T-helper 17 cell (primary cell): ENCODE measurements at regions not wholly inside any gene's neighbourhood (a gene's known extent, or its start where the extent isn't known, plus 50 kb on each side); places are given as distances from the start of the nearest gene placed in this dataset.

Experiments
- ATAC-seq: fragments of 150-1000 bp; cut with Tn5 transposase; 2 replicates; pipeline ENCODE4 v1.10.0; 2021; ENCODE audit warnings: mild to moderate bottlenecking, moderate library complexity
- DNase-seq, 3 donors: peaks; one replicate each; pipeline versions ENCODE4 v3.0.0 to v3.0.0-alpha.2; 2020 to 2021
- H3K9me3 ChIP-seq: one replicate; pipeline ENCODE4 v1.7.0; 2013; ENCODE audit warnings: low read length, mild to moderate bottlenecking; ENCODE audit not compliant: control insufficient read depth, poor library complexity, severe bottlenecking
- H3K27ac Mint-ChIP-seq: one replicate; pipeline ENCODE4 v1.8.0; 2022; ENCODE audit warnings: mild to moderate bottlenecking, moderate library complexity, mixed read lengths
- H3K27me3 Mint-ChIP-seq: one replicate; pipeline ENCODE4 v1.8.0; 2022; ENCODE audit warnings: mixed read lengths
- H3K36me3 Mint-ChIP-seq: one replicate; pipeline ENCODE4 v1.8.0; 2022; ENCODE audit warnings: low read depth, mixed read lengths
- H3K4me1 Mint-ChIP-seq: one replicate; pipeline ENCODE4 v1.8.0; 2022; ENCODE audit warnings: mild to moderate bottlenecking, mixed read lengths
- H3K4me3 Mint-ChIP-seq: one replicate; pipeline ENCODE4 v1.8.0; 2022; ENCODE audit warnings: mild to moderate bottlenecking, moderate library complexity, mixed read lengths

DNA sequence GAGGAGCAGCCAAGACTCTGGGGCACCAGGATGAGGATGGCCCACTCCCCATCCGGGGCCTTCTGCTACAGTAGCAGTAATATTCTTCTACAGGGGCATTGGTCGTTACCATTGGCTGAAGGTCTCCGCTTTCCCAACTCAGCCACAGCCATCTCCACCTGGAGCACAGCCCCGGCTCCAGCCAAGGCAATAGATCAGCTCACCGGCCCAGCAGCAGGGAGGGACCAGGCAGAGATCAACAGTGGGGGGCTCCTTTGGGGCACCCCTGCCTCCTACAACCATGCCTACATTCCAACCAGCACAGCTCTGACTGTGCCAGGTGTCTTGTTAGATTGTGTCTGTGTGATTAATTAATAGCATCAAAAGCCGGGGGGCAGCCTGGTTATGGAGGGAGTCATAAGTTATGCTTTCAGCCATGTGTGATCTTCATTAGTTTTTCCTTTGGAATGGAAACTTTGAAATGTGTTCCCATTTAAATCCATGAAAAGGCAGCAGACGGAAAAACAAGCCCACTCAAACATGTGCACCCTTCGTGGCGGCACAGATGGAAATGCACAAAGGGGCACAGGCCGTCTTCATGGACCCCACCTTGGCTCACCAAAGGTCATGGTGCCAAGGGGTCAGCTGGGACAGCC is 68.6 kb upstream of the BZW1 start:
- no peak for ATAC-seq
- no peak for DNase-seq
- no peak overlapping the region for H3K27ac Mint-ChIP-seq
- H3K36me3 Mint-ChIP-seq: no peaks in the 10 kb centered on the region
- no peaks in the 10 kb centered on the region for H3K9me3 ChIP-seq
- H3K4me1 Mint-ChIP-seq: no peaks in the 10 kb centered on the region
- peaks cover 15% of the 10 kb centered on the region for H3K27me3 Mint-ChIP-seq
- H3K4me3 Mint-ChIP-seq: no peak overlapping the region

DNA sequence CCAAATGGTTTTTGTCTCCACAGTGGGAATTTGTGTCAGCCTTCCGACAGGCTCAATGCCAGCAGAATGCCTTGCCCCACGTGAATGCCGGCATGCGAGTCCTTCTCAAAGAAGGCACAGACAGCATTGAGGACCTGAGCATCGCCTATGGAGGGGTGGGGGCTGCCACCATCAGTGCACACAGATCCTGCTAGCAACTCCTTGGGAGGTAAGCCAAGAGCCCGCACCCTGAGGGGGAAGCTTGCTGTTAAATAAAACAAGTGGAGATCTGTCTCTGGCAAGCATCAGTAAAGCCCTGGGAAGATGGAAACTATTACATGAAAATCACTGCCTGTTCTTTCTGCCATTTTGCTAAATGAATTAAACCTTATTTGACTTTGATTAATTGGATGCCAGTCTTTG is 67.5 kb upstream of the BZW1 start:
- ATAC-seq: no peak

DNA sequence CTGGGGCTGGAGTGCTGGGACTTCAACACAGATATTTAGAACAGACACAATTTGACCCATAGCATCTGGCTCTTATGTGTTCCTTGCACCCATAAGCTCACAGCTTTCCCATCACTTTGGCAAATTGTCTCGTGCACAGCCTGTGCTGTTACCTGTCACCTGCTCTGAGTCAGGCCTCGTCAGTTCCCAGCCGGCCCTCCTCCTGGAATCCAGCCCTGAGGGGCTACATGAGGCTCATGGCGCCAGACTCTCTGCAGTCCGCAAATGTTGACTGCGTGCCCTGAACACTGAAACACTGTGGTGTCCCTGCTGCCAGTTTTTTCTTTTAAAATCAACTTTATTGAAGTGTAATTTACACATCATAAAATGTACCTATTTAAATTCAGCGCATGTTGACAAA is 65.4 kb upstream of the BZW1 start:
- no peak for DNase-seq
- Mint-ChIP-seq H3K27me3 (peaks cover 24% of the 10 kb centered on the region), H3K27ac (no peak overlapping the region), H3K36me3 (no peaks in the 10 kb centered on the region), H3K4me1 (no peaks in the 10 kb centered on the region), H3K4me3 (no peak overlapping the region)
- no peaks in the 10 kb centered on the region for H3K9me3 ChIP-seq
- ATAC-seq: no peak

More for the DNA sequence above, 67.5 kb upstream of the BZW1 start:
- H3K27me3 Mint-ChIP-seq: peaks cover 24% of the 10 kb centered on the region
- no peaks in the 10 kb centered on the region for H3K9me3 ChIP-seq
- H3K36me3 Mint-ChIP-seq: no peaks in the 10 kb centered on the region
- no peak for DNase-seq
- H3K27ac Mint-ChIP-seq: no peak overlapping the region
- H3K4me3 Mint-ChIP-seq: no peak overlapping the region
- no peaks in the 10 kb centered on the region for H3K4me1 Mint-ChIP-seq

DNA sequence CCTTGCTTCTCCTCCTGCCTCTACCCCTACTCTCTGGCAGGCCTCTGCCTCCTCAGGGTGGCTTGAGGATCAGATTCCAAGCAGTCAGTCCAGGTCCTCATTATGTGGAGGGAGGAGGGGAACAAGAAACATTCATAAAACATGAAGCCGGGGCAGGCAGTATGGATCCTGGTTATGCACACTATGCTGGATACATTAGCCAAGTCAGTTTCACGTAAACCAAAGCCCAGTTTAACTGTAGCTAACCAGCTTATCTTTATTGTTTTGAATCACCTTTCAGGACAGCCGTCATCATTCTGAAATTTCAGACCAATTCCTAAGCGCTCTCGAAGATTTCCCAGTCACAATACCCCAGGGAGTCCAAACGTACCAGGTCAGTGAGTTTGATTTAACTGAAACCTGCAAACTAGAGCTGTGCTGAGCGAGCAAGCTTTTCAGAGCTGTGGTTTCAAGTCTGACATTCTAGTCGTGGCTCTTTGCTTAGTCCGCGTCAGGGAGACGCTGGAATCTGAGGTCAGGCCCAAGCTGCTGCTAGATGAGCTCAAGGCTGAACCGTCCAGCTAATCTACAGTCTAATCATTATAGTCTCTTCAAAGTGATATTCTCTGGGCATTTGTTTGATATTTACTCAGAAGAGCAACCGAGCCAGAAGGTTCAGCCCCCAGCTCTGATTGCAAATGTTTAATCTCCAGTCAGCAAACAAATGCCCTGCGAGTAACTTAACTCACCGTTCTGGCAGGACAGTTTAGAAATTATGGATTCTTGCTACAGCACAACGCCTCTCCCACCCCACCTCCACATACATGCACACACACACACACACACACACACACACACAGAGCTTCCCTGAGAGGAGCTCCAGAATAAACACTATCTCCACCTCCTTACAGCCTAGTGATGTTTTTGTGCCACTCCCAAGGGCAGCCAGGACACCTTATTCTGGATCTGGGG is 63.8 kb upstream of the BZW1 start:
- H3K9me3 ChIP-seq: no peaks in the 10 kb centered on the region
- Mint-ChIP-seq H3K27me3 (peaks cover 27% of the 10 kb centered on the region), H3K27ac (peak overlapping the region; percentile 6), H3K36me3 (no peaks in the 10 kb centered on the region), H3K4me3 (no peak overlapping the region), H3K4me1 (no peaks in the 10 kb centered on the region)
- ATAC-seq: no peak
- no peak for DNase-seq

DNA sequence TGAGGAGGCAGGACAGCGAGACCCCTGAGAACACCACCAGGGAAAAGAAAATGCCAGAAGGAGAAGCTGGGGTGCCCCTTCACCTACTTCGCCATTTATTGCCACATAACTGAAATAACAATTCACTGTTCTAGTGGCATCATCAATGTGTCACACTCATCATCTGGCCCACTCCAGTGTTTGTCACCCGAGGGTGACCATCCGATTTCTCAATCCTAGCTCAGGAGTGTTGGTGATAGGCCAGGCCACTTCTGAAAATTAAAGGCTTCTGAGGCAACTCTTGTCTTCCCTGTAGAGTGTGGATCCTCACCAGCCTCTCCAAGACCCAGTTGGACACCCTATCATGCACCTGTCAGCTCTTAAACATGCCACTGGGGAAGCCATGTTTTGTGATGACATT is 62.9 kb upstream of the BZW1 start:
- Mint-ChIP-seq H3K27ac (no peak overlapping the region), H3K4me1 (no peaks in the 10 kb centered on the region), H3K4me3 (no peak overlapping the region), H3K36me3 (peaks cover 2% of the 10 kb centered on the region), H3K27me3 (peaks cover 32% of the 10 kb centered on the region)
- DNase-seq (no peak), ATAC-seq (no peak)
- H3K9me3 ChIP-seq: no peaks in the 10 kb centered on the region

DNA sequence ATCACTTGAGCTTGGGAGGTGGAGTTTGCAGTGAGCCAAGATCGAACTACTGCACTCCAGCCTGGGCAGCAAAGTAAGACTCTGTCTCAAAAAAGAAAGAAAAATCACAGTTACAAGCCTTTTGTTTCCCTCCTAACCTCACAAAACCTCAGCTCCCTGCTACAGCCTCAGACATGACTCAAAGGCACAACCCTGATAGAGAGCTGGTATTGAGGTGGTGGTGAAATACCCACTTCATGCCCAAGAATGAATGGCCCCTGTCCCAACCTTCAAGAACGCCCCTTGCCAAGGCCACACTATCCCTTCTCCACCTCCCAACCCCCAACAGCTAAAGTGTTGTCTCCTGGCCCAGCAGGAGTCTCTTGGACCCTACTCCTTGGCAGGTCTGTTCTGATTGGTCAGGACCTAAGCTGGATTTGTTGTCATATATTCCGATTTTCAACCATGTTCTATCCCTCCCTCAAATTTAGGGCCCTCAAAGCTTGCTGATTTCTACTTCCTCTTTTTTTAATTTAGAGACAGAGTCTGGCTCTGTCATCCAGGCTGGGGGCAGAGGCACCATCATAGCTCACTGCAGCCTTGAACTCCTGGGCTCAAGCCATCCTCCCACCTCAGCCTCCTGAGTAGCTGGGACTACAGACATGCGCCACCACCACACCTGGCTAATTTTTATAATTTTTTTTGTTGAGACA is 61.9 kb upstream of the BZW1 start:
- no peak overlapping the region for H3K4me3 Mint-ChIP-seq
- peak overlapping the region; percentile 22 for H3K27ac Mint-ChIP-seq
- peaks cover 3% of the 10 kb centered on the region for H3K36me3 Mint-ChIP-seq
- ATAC-seq (no peak), DNase-seq (no peak)
- peaks cover 37% of the 10 kb centered on the region for H3K27me3 Mint-ChIP-seq
- H3K4me1 Mint-ChIP-seq: no peaks in the 10 kb centered on the region
- H3K9me3 ChIP-seq: no peaks in the 10 kb centered on the region

DNA sequence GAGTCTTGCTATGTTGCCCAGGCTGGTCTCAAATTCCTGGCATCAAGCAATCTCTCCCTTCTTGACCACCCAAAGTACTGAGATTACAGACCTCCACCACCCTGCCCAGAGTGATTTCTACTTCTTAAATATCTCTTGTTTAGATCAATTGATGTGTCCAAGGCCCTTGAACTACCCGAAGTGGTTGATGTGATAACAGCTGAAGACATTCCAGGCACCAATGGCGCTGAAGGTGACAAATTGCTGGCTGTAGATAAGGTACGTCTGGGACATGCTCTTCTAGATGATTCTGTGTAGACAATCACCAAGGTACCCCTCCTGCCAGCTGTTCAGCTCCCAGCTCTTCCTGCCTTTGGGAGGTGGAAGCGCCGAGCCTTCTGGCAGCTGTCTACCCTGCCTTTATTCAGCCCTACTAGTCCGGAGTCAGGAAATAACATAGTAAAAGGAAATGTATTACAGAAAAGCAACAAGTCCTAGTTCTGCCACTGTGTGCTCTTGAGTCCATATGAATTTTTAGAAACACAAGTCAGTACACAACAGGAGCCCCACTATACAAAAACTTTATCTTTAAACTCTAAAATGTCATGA is 61.3 kb upstream of the BZW1 start:
- no peaks in the 10 kb centered on the region for H3K9me3 ChIP-seq
- H3K27me3 Mint-ChIP-seq: peaks cover 41% of the 10 kb centered on the region
- DNase-seq: no peak
- no peak overlapping the region for H3K4me3 Mint-ChIP-seq
- peak overlapping the region; percentile 22 for H3K27ac Mint-ChIP-seq
- peaks cover 3% of the 10 kb centered on the region for H3K36me3 Mint-ChIP-seq
- no peak for ATAC-seq
- no peaks in the 10 kb centered on the region for H3K4me1 Mint-ChIP-seq

DNA sequence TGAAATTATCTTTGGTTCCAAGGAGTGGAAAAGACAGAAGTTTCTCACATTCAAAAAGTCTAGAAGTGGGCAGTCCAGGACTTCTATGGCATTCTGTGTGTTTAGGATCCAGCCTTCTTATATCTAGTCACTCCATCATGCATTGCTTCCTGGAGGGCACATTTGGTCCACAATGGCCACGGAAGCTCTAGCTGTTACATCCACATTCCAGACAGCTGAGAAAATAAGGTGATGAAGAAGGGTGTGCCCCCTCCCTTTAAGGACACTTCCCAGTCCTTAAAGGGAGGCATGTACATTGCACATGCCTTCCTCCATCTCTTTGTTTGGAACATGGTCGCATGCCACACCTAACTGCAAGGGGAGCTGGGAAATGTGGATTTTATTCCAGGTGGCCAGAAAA is 59.9 kb upstream of the BZW1 start:
- ATAC-seq (no peak), DNase-seq (no peak)
- Mint-ChIP-seq H3K4me3 (no peak overlapping the region), H3K4me1 (no peaks in the 10 kb centered on the region), H3K27me3 (peaks cover 41% of the 10 kb centered on the region), H3K27ac (no peak overlapping the region), H3K36me3 (peaks cover 3% of the 10 kb centered on the region)
- H3K9me3 ChIP-seq: no peaks in the 10 kb centered on the region

DNA sequence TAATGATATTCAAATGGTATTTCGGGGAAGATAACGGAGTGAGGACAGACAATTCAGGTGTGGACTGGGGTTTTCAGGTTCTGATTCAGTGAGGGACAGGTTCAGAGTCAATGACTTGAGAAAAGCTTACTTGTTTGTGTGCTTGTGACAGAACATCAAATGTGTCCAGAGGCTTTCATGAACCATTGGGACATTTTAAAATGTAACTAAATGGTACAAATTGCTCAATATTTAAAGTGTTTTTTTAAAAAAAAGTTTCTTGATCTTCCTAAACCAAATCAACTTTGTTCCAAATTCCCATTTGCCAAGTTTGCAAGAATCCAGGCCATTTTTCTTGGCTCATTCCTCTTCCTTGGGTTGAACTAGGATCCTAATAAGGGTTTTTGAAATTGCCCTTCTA is 59.4 kb upstream of the BZW1 start:
- Mint-ChIP-seq H3K36me3 (peaks cover 3% of the 10 kb centered on the region), H3K4me1 (no peaks in the 10 kb centered on the region), H3K4me3 (no peak overlapping the region), H3K27me3 (peaks cover 44% of the 10 kb centered on the region), H3K27ac (no peak overlapping the region)
- no peak for ATAC-seq
- DNase-seq: no peak
- no peaks in the 10 kb centered on the region for H3K9me3 ChIP-seq

DNA sequence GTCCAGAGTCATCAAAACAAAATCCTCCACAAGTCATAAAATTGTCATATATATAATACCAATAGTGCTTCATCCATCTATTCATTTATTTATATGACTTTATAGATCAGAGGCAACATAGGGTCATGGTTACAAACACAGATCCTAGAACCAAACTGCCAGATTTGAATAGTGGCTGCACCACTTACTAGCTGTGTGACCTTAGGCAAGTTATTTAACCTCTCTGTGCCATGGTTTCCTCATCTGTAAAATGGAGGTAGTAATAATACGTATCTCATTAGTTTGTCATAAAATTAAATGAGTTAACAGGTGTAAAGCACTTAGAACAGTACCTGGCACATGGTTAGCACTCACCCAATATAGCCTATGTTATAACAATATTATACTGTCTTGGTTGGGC is 58.9 kb upstream of the BZW1 start:
- DNase-seq (no peak), ATAC-seq (no peak)
- no peaks in the 10 kb centered on the region for H3K4me1 Mint-ChIP-seq
- H3K9me3 ChIP-seq: no peaks in the 10 kb centered on the region
- no peak overlapping the region for H3K4me3 Mint-ChIP-seq
- H3K27ac Mint-ChIP-seq: no peak overlapping the region
- peaks cover 46% of the 10 kb centered on the region for H3K27me3 Mint-ChIP-seq
- H3K36me3 Mint-ChIP-seq: peaks cover 3% of the 10 kb centered on the region

DNA sequence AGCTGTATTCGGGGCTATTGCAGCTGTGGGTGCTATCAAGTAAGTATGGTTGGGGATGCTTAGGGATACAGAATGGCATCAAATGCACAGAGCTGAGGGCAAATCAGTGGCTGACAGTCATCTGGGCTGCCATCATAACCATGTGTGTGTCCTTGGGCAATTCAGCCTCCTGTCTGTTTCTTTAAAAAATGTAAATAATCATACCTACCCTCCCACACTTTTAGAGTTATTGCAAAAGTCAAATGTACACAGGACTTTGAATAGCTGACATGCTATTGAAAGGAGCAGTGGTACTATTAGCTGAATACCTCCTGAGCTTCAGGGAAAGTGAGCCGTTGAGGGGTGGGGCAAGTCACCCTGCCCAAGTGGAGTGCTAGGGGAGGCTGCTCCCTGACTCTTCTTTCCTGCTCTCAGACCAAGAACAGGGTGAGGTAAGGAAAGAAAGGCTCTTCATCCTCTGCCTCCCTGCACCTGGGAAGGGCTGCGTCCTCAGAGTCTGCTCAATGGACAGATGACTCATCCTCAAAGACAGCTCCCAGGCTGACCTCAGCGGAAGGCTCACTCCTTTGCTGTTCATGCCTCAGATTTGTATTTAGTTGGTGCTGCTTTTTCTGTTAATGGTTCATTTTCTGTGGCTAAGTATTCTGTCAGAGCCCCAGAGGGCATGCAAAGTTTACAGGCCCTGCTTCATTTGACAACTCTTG is 54.9 kb upstream of the BZW1 start:
- no peak overlapping the region for H3K4me3 Mint-ChIP-seq
- ATAC-seq: no peak

DNA sequence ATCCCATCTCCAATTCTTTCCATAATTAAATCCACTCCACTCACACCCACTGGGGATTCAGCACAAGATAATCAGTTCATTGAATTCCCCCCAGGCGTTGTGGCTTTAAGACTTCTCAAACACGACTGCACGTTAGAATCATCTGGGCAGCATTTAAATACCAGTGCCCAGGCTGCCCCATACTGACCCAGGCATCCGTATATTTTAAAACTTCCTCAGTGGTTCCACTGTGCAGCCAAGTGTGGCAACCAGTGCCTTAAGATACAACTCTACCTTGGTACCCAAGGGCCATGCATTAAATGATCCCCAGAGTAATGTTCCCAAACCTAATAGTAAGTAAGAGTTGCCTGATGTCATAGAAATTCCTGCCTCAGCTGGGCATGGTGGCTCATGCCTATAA is 54.3 kb upstream of the BZW1 start:
- Mint-ChIP-seq H3K27ac (no peak overlapping the region), H3K36me3 (peaks cover 3% of the 10 kb centered on the region), H3K4me1 (no peaks in the 10 kb centered on the region), H3K4me3 (no peak overlapping the region), H3K27me3 (peaks cover 33% of the 10 kb centered on the region)
- ATAC-seq (no peak), DNase-seq (no peak)
- H3K9me3 ChIP-seq: no peaks in the 10 kb centered on the region

More for the DNA sequence above, 54.9 kb upstream of the BZW1 start:
- peaks cover 3% of the 10 kb centered on the region for H3K36me3 Mint-ChIP-seq
- H3K27me3 Mint-ChIP-seq: peaks cover 38% of the 10 kb centered on the region
- H3K9me3 ChIP-seq: no peaks in the 10 kb centered on the region
- DNase-seq: no peak
- no peak overlapping the region for H3K27ac Mint-ChIP-seq
- no peaks in the 10 kb centered on the region for H3K4me1 Mint-ChIP-seq

DNA sequence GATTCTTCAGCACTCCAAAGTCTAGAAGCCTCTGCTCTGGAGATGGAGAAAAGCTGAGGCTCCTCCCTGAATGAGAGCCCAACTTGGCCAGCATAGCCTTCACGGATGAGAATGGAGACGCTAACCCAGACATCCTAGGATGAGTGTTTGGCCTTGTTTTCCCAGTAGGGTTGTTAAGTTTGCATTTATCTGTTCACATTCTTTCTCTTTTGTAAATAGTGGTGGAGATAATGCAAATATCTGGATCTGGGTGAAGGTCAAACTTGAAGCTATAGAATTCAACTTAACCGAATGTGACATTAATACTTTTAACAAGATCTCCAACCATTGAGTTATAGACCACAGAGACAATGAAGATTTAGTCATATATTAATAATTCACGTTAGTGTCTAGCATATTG is 53.4 kb upstream of the BZW1 start:
- Mint-ChIP-seq H3K4me3 (no peak overlapping the region), H3K4me1 (no peaks in the 10 kb centered on the region), H3K27me3 (peaks cover 33% of the 10 kb centered on the region), H3K36me3 (peaks cover 5% of the 10 kb centered on the region), H3K27ac (no peak overlapping the region)
- DNase-seq: no peak
- H3K9me3 ChIP-seq: no peaks in the 10 kb centered on the region
- no peak for ATAC-seq
